Caco-2 (cell line): ENCODE measurements at regions not wholly inside any gene's neighbourhood (a gene's known extent, or its start where the extent isn't known, plus 50 kb on each side); places are given as distances from the start of the nearest gene placed in this dataset.
"Not testable (repeated sequence)": the region's sequence is repeated elsewhere in the genome, so short reads cannot be mapped to it uniquely, and the experiment has no call there.

ENCODE experiments used
- BruUV-seq: library from RNA; stranded (reverse); fragments of 400-500 nt; replicated peaks from 2 replicates; lab custom pipeline; 2021; lab: Mats Ljungman, UMichigan
- CTCF ChIA-PET: fragments of 300-600 bp; sonication (Branson Sonifier 250); formaldehyde crosslinking; loops from one replicate; lab custom pipeline; 2022; ENCODE audit warnings: antibody characterized with exemption; lab: Charles Lee
- POLR2A ChIA-PET: fragments of 300-600 bp; sonication (Branson Sonifier 250); formaldehyde crosslinking; loops from one replicate; lab custom pipeline; 2022; ENCODE audit warnings: antibody characterized with exemption; lab: Charles Lee
- DNase-seq, 2 experiments: peaks; one replicate each; pipeline versions ENCODE4 v3.0.0 to v3.0.0-alpha.2; 2020 to 2022
- H3K27me3 ChIP-seq: replicated peaks from 2 replicates; pipeline ENCODE4 v1.6.0; 2011; ENCODE audit warnings: low read length; ENCODE audit not compliant: control insufficient read depth, insufficient read depth
- H3K36me3 ChIP-seq: 2 replicates; pipeline ENCODE4 v1.5.1; 2011; ENCODE audit warnings: low read length; ENCODE audit not compliant: control insufficient read depth, insufficient read depth
- H3K4me1 ChIP-seq: fragments of 250-450 bp; sonication (Bioruptor Pico); 2 replicates; pipeline ENCODE4 v1.5.1; 2020; ENCODE audit warnings: mild to moderate bottlenecking
- H3K4me3 ChIP-seq: 2 replicates; pipeline ENCODE4 v1.5.1; 2011; ENCODE audit warnings: low read depth, mild to moderate bottlenecking, control low read depth, low read length
- H3K9me3 ChIP-seq: fragments of 250-450 bp; sonication (Bioruptor Pico); 2 replicates; pipeline ENCODE4 v1.5.1; 2020; ENCODE audit warnings: mild to moderate bottlenecking, moderate library complexity
- H3K27ac Mint-ChIP-seq: one replicate; pipeline ENCODE4 v1.8.0; 2022; ENCODE audit warnings: mixed read lengths; ENCODE audit not compliant: unreplicated experiment
- H3K27me3 Mint-ChIP-seq: one replicate; pipeline ENCODE4 v1.8.0; 2022; ENCODE audit warnings: mixed read lengths; ENCODE audit not compliant: insufficient read depth, unreplicated experiment
- H3K36me3 Mint-ChIP-seq: one replicate; pipeline ENCODE4 v1.8.0; 2022; ENCODE audit warnings: mild to moderate bottlenecking, mixed read lengths; ENCODE audit not compliant: insufficient read depth, unreplicated experiment
- H3K4me1 Mint-ChIP-seq: one replicate; pipeline ENCODE4 v1.8.0; 2022; ENCODE audit warnings: low read depth, mixed read lengths; ENCODE audit not compliant: unreplicated experiment
- H3K4me3 Mint-ChIP-seq: one replicate; pipeline ENCODE4 v1.8.0; 2022; ENCODE audit warnings: mild to moderate bottlenecking, moderate library complexity, mixed read lengths; ENCODE audit not compliant: unreplicated experiment
- H3K9me3 Mint-ChIP-seq: one replicate; pipeline ENCODE4 v1.8.0; 2022; ENCODE audit warnings: mixed read lengths; ENCODE audit not compliant: unreplicated experiment
- intact Hi-C: fragments of 100-400 bp; cut with micrococcal nuclease; formaldehyde crosslinking; loops from one replicate; pipeline ENCODE4 v1.10.0; 2022; ENCODE audit not compliant: unreplicated experiment
- TF ChIP-seq, protein P1 (sequence below), 2 experiments: fragments of 200-600 bp in 1 of 2; IDR thresholded peaks; 1 replicate in 1 of 2; 2 replicates in 1 of 2; pipeline versions ENCODE4 v1.5.1 to v1.8.0; 2011 to 2022; ENCODE audit warnings: antibody characterized with exemption in 1 of 2, control low read depth in 1 of 2, inconsistent platforms in 1 of 2, low read depth in 1 of 2, low read length in 1 of 2, mild to moderate bottlenecking in 1 of 2, moderate library complexity in 1 of 2; ENCODE audit not compliant: insufficient read depth in 1 of 2, severe bottlenecking in 1 of 2, unreplicated experiment in 1 of 2

DNA sequence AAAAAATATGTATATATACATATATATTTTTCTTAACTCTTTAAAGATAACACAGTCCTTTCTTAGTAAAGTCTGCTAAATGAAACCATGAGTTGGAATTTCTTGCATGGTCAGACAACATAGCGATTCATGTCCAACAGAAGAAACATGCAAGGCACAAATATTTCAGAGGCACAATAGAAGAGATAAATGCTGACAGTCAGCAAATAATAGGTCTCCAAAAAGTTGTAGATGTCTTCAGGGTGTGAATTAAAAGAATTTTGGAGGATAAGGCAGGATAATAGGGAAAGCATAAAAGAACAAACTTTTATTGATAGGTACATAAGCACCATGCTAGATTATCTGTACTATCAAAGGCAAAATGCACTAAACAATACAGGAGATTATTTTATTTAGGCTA lies 800.2 kb downstream of the PLCL1 start:
- no peak for DNase-seq
- POLR2A ChIA-PET: no interaction called here
- H3K27ac Mint-ChIP-seq: no peak overlapping the region
- Histone ChIP-seq H3K36me3 (no peaks in the 10 kb centered on the region), H3K4me1 (no peaks in the 10 kb centered on the region), H3K27me3 (no peaks in the 10 kb centered on the region), H3K9me3 (no peaks in the 10 kb centered on the region), H3K4me3 (no peak overlapping the region)
- no TSS peak for BruUV-seq
- TF ChIP-seq, protein P1, sequence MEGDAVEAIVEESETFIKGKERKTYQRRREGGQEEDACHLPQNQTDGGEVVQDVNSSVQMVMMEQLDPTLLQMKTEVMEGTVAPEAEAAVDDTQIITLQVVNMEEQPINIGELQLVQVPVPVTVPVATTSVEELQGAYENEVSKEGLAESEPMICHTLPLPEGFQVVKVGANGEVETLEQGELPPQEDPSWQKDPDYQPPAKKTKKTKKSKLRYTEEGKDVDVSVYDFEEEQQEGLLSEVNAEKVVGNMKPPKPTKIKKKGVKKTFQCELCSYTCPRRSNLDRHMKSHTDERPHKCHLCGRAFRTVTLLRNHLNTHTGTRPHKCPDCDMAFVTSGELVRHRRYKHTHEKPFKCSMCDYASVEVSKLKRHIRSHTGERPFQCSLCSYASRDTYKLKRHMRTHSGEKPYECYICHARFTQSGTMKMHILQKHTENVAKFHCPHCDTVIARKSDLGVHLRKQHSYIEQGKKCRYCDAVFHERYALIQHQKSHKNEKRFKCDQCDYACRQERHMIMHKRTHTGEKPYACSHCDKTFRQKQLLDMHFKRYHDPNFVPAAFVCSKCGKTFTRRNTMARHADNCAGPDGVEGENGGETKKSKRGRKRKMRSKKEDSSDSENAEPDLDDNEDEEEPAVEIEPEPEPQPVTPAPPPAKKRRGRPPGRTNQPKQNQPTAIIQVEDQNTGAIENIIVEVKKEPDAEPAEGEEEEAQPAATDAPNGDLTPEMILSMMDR (IDR thresholded peaks at IDR 0.05; ENCODE audit: insufficient read depth in 1 of 2, low read depth in 1 of 2, low read length in 1 of 2, severe bottlenecking in 1 of 2, unreplicated experiment in 1 of 2): no peak
- intact Hi-C loops: no loop called here
- no peak overlapping the region for H3K4me3 Mint-ChIP-seq
- H3K36me3 Mint-ChIP-seq: no peaks in the 10 kb centered on the region
- CTCF ChIA-PET: no interaction called here
- no peaks in the 10 kb centered on the region for H3K27me3 Mint-ChIP-seq
- H3K4me1 Mint-ChIP-seq: no peaks in the 10 kb centered on the region
- H3K9me3 Mint-ChIP-seq: no peaks in the 10 kb centered on the region

- intact Hi-C loops, H3K9me3 ChIP-seq, POLR2A ChIA-PET, H3K36me3 ChIP-seq, H3K9me3 Mint-ChIP-seq, H3K36me3 Mint-ChIP-seq, H3K4me1 ChIP-seq, BruUV-seq, H3K27me3 ChIP-seq, DNase-seq, H3K4me3 Mint-ChIP-seq, H3K27me3 Mint-ChIP-seq, H3K4me1 Mint-ChIP-seq, H3K4me3 ChIP-seq, CTCF ChIA-PET, H3K27ac Mint-ChIP-seq: not testable (repeated sequence)
Measured at GRCh38 chr2:198602986-198603385, 798.6 kb downstream of the PLCL1 start.

GRCh38 chr2:198597648-198598047 lies 793.3 kb downstream of the PLCL1 start:
- ChIA-PET POLR2A (no interaction called here), CTCF (no interaction called here)
- H3K4me1 Mint-ChIP-seq: no peaks in the 10 kb centered on the region
- TF ChIP-seq, protein P1 (IDR thresholded peaks at IDR 0.05; ENCODE audit: insufficient read depth in 1 of 2, low read depth in 1 of 2, low read length in 1 of 2, severe bottlenecking in 1 of 2, unreplicated experiment in 1 of 2): no peak
- H3K9me3 ChIP-seq: no peaks in the 10 kb centered on the region
- no peaks in the 10 kb centered on the region for H3K9me3 Mint-ChIP-seq
- H3K36me3 Mint-ChIP-seq: no peaks in the 10 kb centered on the region
- H3K27me3 ChIP-seq: no peaks in the 10 kb centered on the region
- no peaks in the 10 kb centered on the region for H3K4me1 ChIP-seq
- BruUV-seq: no TSS peak
- H3K27ac Mint-ChIP-seq: no peak overlapping the region
- no peak overlapping the region for H3K4me3 Mint-ChIP-seq
- H3K27me3 Mint-ChIP-seq: peaks cover 3% of the 10 kb centered on the region
- DNase-seq: no peak
- intact Hi-C loops: no loop called here
- H3K36me3 ChIP-seq: no peaks in the 10 kb centered on the region
- H3K4me3 ChIP-seq: no peak overlapping the region

DNA sequence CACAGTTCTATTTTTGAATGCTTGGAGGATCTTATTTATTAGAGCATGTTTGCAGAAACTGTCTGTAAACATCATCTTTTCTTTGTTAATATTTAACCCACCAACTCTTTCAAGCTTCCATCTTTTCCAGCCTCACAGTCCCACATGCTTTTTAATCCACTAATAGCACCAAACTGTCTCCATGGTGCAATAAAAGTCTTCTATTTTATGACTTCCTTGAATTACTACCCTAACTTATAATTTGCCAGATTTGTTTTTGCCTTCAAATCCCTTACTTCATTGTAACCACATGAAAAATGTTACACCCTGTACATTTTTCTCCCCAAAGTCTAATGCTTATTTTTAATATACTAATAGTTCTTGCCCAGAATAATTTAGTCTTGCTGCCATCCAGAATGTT lies 792.6 kb downstream of the PLCL1 start:
- BruUV-seq: no TSS peak
- ChIA-PET POLR2A (no interaction called here), CTCF (no interaction called here)
- Histone ChIP-seq H3K27me3 (no peaks in the 10 kb centered on the region), H3K4me3 (no peak overlapping the region), H3K4me1 (no peaks in the 10 kb centered on the region), H3K9me3 (no peaks in the 10 kb centered on the region), H3K36me3 (no peaks in the 10 kb centered on the region)
- intact Hi-C loops: no loop called here
- Mint-ChIP-seq H3K27me3 (peaks cover 3% of the 10 kb centered on the region), H3K36me3 (no peaks in the 10 kb centered on the region), H3K27ac (no peak overlapping the region), H3K9me3 (no peaks in the 10 kb centered on the region), H3K4me1 (no peaks in the 10 kb centered on the region), H3K4me3 (no peak overlapping the region)
- no peak for DNase-seq
- TF ChIP-seq, protein P1 (IDR thresholded peaks at IDR 0.05; ENCODE audit: insufficient read depth in 1 of 2, low read depth in 1 of 2, low read length in 1 of 2, severe bottlenecking in 1 of 2, unreplicated experiment in 1 of 2): no peak
